Fibroblast of skin of right quadriceps (primary cell): ENCODE measurements at regions not wholly inside any gene's neighbourhood (a gene's known extent, or its start where the extent isn't known, plus 50 kb on each side); places are given as distances from the start of the nearest gene placed in this dataset.

Experiments
- DNase-seq: peaks from one replicate; pipeline ENCODE4 v3.0.0-alpha.2; 2013

DNA sequence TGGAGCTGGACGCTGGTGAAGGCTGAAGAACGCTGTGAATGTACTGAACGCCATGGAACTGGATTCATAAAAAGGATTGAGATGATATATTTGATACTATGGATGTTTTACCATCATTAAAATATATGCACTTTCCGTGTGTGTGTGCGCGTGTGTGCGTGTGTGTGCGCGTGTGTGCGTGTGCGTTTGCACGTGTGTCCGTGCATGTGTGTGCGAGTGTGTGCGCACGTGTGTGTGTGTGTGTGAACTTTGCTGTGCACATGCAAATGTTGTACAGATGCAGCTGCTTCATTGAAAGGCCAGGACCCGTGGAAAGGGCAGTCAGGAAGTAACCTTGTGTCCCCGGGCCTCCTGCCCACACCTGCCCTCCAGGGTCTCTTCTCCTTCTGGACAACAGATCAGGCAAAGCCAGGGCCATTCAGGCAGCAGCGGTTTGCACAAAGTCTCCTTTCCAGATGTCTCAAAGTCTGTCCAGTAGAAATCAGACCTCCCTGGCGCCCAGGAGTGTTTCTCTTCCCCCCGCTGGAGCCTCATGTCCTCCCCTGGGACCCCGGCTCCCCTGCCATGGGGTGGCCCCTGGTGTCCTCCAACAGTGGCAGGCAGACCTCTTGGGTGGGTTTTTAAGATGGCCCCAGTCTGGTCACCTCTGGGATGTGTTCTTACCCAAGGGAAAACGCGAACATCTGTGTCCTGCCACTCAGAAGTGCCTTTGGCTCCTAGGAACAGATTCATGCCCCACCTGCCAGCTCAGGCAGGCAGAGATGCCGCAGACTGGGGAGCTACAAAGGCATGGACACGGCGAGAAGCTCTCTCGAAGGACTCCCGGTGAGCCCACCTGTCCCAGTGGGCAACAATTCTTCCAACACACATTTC, 86.1 kb upstream of the GPC1 start:
- DNase-seq: no peak

DNA sequence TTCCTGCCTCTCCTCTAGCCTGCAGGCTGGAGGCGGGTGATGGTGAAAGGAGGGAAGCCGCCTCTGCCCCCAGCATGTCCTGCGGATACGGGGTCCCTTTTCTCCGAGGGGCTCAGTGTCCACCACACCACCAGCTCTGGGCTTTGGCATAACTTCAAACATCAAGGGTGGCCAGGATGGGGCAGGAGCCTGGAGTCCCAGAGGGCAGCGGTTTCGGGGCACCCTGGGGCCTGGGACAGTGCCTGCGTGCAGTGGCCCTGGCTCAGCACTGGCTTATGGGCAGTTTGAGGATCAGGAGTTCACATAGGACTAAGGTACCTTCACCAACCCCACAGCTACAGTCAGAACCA, 85.5 kb upstream of the GPC1 start:
- no peak for DNase-seq

DNA sequence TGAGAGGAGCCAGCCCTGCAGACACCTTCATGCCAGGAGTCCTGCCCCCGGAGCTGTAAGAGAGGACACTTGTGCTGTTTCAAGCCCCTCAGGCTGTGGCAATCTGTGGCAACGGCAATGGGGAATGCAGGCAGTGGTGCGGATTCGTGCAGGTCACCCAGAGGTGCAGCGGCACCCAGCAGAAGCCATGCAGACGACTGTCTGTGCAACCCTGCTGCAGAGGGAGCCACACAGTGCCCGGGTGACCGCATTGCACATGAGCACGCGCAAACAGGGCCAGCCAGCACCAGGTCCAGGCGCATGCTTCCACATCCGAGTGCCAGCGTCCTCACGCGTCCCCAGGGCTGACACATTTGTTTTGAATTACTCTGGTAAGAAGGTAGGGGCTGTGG, 84.8 kb upstream of the GPC1 start:
- no peak for DNase-seq

DNA sequence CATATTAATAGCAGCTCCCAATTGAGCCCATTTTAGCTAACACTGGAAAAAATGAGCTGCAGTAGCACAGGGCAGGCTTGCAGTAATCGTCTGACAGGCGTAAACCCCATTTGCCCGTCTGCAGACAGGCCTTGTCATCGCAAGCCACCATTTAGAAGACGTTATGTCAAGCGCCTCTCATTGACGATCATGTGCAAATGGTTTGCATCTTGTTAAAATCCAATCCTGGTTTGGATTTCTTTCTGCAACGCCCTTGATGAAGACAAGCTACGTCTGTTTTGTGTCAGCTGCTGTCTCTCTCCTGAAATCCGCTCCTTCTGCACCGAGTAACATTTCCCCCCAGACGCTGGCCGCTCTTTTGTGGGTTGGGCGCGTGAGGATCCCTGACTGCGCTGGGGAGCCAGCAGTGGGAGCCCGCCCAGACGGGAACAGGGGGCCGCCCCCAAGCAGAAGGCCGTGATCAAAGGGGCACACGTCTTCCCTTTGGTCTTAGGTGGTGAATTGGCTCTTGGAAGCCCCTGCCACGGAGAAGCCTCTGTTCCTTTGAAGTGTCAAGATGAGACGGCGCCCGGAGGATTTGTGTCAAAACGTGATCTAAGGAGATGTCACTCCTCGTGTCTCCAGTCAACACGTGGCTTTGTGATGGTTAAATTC, 84.2 kb upstream of the GPC1 start:
- DNase-seq: no peak

DNA sequence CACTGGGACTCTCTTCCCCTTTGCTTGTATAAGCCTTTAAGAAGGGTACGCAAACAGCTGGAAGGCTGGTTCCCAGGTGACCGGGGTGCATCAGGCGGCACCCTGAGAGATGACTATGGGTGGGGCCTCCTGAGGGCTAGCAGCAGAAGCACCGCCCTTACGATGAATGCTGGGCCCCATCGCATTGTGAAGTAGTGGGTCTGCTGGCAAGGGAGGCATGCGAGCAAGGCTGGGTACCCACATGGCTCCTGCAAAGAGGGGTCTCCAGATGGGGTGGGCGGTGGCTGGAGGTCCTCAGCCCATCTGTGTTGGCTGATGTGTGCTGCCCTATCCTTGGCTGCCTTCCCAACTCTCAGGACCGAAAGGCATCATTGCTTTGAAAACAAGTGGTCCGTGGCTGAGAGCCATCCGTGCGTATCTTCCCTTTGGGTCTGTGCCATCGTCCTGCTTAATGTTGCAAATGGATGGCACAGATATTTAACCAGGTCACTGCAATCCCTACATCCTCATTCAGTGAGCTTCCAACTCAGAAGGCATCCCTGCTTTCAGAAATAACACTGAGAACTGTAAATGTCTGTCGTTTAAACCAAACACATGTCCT, 83.5 kb upstream of the GPC1 start:
- DNase-seq: no peak

DNA sequence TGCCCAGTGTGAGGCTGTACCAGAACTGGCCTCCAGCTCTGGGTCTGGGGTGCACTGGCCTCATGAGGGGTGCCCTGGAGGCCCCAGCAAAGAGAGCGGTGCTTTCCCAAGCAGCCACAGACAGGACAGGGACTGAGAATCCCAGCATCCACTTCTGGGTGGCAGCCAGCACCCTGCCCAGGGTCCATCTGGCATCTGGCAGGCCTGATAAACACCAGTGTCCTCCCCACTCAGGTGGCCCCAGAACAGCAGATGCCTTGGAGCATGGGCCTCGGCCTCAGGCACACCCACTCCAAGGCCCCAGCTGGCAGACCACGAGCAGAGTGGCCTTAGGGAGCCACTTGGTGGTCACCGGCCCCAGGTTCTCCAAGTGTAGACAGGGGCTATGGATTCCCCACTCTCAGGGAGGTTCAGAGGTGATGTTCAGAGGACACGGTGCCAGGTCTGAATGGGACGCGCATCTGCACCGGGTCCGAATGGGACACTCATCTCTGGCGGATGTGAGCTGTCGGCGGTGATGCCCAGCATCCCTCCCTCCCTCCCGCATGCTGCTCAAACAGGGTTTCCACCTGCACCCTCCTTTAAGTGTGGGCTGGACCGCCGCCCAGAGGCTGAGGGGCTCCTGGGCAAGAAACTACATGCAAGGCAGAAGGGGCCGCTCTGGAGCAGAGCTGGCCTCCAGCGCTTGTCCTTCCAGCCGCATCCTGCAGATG, 82.2 kb upstream of the GPC1 start:
- no peak for DNase-seq

DNA sequence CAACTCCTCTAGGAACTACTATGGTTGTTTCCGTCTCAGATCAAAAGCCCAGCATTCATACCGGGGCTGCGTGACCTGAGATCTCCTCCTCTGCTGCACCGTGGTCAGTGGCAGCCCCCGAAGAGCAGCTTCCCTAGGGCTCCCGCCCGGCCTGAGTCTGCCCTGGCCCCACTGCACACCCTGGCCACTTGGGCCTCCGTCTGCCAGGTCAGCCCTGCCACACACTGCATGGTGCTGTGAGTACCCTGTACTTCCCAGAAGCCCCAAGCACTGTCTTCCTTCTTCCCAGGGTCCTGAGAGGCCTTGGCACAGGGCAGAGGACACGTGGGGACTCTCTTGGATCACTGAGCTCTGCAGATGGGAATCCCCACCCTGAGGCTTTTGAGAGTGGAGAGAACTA, 81.5 kb upstream of the GPC1 start:
- DNase-seq: no peak

DNA sequence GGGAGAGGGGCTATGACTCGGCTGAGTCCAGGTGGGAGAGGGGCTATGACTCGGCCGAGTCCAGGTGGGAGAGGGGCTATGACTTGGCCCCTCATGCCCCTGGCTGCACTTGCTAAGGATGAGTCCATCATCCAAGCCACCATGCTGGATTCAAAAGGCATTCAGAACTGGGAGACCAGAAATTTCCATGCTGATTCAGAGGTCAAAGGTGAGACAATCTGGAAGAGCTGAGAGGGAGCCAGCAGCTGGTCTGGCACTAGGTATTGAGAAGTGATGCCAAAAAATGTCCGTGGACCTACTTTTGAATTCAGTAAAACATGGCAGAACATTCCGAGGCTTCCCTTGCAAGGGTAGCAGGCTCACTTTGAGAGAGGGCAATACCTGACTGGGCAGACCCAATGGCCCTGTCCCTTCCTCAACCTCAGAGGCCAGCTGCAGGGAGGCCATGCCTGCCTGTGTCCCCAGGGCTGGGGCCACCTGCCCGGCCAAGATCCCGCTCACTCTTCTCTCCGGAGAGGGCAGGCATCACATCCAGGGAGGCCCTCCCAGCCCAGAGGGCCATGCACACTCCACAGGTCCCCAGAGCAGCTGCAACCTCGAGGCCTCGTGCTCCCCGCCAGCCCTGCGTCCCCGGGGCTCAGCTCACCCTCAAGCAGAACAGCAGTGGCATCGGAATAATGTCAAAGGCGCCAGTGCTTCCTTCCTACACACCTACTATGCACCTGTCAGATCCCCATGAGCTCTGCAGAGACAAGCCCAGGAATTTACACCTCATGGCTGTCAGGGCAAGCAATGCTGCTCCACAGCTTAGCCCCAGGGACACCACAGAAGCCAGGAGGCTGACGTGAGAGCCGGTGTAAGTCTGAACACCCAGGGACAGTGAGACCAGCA, 80.2 kb upstream of the GPC1 start:
- DNase-seq: peak; percentile 5

DNA sequence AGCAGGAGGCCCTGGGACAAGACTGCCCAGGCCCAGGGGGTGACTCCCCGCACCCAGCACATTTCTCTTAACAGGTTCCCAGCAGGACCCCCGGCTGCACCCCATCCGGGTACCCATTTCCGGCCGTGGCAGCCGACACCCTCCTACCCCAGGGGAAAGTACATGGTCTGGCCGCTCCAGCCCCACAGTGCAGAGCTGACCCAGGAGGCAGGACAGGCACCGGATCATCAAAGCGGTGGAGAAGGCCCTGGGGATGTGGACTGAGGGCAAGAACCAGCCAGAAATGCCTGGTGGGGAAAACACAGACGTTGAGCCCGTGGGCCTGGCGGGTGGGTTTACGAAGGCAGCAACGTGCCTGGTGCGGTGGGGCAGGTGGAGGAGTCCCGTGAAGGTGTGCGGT, 79.5 kb upstream of the GPC1 start:
- no peak for DNase-seq

DNA sequence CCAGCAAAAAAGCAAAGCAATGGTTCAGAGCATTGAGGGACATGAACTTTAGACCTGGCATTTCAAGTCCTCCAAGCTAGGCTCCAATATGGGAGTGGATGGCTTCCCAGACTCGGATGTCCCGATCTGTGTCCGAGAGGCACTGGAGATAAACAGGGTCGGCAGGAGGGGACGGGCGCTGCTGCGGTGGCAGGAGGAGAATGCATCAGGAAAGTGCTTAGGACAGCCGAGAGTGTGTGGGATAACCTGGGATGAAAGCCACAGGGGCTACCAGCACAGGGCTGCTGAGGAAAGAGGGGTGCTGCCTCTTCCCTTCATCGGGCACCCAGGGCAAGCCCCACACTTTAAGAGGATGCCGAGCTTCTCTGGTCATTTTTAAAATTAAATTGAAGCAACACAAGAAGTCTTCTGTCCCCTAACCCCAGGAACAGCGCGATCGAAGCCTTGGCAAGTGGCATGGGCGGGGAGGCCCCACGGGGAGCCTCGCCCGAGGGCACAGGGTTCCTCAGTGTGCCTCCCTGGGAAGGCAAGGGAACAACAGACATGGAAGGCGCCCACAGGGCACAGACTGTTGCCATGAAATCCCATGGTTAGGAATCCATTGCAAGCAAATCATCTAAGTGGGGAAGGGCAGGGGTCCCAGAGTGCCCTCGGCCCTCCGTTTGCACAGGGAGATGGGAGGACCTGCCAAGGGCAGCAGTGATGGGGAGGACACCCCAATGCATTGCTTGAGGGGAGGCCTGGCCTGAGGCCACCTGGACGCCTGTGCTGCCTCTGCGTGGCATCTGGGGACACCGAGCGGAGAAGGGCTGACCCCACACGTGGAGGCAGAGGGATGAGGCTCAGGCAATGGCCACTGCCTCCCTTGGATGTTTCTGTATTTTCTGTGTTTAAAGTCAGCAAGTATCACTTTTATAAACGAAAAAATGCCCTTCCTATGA, 78.5 kb upstream of the GPC1 start:
- no peak for DNase-seq

DNA sequence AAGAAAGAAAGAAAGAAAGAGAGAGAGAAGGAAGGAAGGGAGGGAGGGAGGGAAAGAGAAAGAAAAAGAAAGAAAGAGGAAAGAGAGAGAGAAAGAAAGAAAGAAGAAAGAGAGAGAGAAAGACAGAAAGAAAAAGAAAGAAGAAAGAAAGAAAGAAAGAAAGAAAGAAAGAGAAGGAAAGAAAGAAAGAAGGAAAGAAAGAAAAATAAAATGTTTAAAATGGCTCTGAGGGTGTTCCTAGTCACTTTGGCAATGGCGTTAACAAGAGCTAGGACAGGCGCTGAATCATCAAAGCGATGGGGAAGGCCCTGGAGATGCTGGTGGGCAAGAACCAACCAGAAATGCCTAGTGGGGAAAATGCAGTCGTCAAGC, 77.8 kb upstream of the GPC1 start:
- DNase-seq: no peak

DNA sequence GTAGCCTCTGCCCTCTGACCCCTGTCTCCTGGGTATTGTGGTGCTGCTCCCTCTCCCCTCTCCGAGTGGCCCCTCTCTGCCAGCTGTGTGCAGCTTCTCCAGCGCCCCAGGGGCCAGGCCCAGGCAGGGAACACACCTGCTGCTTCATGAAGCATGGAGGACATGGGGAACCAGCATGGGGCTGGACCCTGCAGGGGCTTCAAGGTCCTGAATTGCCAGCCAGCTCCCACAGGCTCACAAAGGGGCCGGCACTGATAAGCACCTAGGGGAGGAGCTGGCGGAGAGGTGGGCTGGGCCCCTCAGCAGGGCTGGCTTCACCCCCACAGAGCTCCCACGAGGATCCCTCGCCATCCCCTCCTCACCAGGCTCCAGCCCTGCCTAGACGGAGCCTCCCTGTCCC, 77.4 kb upstream of the GPC1 start:
- DNase-seq: no peak

DNA sequence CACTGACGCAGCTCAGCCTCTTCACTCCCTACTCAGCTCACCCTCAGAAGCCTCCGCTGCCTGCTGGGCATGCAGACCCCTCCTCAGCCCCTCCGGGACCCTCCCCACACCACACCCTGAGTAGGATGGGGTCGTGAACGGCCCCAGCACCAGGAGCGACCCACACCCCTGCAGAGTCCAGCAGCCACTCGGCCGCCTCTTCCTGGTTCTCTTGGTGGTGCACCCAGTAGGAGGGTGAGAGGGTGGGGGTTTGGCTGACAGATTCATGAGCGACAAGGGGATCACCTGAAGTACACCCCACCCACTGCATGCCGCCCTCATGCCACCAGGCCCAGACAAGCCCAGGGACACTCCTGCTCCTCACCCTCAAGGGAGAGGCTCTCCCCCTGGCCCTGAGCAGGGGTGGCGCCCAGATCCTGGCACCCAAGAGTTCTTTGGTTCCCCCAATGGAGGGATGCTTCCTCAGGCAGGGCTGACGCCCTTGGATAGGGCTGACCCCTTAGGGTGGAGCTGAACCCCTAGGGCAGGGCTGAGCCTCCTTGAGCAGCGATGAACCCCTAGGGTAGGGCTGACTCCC, 76.6 kb upstream of the GPC1 start:
- DNase-seq: no peak

DNA sequence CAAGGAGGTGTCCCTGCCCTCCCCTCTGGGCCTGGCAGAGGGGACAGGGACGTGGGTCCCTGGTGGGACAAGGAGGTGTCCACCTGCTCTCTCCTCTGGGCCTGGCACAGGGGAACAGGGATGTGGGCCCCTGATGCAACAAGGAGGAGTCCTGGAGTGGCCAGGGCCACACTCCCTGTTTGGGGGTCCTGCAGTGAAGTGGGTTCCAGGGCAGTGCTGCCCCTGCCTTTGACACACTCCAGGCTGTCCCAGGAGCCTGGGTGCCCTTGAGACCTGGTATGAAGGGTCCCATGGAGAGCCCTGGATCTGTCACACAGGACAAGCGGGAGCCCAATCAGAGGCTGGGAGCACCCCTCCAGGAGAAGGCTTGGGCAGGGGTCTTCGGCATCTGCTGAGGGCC, 75.8 kb upstream of the GPC1 start:
- no peak for DNase-seq

DNA sequence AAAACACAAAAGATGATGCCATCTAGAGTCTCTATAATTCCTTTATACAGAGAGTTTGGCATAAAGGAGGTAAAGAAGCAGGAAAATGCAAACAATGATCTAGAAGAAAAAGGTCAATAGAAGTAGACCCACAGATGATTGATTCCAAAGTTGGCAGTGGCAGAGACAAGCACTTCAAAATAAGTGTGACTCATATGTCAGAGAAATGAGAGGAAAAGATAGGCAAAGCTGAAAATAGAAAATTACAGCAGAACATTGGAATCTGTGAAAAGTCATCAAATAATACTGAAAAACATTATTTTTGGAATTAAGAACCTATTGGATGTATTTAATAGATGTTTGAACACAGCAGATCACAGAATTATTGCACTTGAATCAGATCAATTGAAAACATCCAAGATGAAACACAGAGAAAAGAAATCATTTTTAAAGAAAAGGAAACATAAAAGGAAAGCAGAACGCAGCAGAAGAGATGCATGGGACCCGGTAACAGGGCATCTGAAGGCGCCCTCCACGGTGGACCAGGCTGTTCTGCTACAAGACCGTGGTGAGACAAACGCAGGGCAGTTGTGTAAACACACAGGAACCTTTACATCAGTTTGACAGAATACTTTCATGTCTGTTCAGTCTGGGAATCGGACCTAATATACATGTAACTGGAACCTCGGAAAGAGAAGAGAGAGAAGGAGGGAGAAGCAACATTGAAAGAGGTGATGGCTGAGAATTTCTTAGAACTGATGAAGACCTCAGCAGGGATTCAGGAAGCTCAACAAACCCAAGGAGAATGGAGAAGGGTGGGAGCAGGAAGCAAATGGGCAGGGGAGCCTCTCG, 74.6 kb upstream of the GPC1 start:
- DNase-seq: no peak

DNA sequence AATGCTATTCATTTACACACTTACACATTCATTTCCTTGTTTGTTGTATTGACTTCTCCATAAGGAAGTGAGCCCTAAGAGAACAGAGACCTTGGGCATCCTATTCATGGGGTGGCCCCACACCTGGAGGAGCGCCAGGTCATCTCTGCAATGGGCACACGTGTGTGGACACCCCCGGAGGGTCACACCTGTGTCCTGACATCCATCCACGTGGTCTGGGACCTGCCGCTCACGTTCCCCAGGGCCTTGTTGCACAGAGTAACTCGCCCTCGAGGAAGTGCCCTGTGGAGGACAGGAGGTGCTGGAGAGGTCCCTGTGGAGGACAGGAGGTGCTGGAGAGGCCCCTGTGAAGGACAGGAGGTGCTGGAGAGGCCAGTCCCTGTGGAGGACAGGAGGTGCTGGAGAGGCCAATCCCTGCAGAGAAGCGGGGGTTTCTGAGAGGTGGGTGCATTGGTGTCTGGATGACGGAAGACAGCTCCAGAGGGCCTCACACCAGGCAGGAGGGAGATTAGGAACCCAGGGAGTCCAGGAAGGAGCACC, 73.2 kb upstream of the GPC1 start:
- no peak for DNase-seq

DNA sequence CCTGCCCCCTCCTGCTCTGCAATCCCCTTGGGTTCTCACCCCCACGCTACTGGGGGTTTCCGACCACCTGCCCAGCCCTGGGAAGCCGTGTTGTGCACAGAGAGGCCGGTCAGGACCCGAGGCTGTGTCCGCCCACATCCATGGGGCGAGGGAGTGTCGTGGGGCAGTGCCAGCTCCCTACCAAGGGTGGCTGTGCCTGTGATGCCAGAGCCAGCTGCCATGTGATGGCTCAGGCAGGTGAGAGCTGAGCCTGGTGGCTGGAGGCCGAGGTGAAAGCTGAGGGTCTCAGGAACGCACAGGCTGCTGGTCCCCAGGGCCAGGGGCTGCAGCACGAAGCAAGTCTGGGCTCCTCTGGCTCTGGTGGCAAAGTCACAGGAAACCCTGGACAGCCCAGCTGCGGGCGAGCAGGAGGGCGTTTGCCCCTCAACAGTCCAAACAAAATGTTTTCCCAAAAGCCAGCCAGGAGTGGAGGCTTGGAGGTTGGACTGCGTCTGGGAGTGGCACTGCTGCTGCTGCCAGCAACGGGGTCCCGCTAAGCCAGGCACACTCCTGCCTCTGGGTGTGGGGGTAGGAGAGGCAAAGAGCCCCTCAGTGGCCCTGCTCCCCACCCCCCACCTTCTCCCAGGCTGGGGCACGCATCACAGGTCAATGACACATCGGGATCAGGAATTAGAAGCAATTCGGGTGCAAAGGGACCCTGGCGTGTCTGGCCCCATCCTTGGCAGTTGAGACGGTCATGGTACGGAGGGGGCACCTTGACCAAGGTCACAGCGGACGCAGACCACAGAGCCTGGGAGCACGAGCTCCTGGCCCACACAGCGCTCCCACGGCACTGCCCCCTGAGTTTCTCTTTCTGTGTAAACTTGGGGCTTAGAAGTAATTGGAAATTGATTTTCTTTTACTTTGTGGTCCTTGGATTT, 72.4 kb upstream of the GPC1 start:
- DNase-seq: no peak

DNA sequence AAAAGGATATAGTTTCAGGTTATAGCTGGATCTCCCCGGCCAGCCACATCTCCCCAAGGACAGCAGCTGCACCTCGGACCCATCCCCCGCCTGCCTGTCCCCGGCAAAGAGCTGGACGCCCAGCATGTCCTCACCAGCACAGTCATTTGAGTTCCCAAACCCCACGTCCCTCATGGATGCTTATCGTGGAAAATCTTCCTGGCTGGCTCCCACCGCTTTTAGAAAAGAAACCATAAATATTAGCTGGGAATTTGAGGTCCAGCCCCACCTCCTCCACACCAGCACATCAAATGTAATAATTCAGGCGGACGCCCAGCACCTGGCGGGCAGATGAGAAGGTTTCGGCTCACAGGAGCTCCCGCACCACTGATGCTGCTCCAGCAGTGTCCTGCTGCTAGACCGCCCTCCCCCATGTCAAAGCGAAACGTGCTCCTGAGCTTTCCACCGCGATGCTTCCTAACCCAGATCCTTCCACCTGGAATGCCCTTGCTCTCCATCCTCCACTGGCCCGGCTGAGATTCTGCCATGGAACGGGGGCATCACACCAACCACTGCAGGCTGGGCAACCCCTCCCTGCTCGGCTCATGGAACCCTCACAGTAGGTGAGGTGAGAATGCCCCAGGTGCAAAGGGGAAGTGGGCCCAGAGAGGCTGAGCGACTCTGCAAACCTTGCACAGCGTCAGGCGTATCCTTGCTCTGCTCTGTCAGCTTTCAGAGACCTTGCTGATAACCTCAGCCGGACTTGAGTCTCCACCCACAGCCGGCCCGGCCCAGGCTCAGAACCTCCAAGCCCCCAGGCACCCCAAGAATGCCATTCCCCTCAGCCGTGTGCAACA, 71.5 kb upstream of the GPC1 start:
- no peak for DNase-seq
